PC-9 (cell line): ENCODE measurements at regions not wholly inside any gene's neighbourhood (a gene's known extent, or its start where the extent isn't known, plus 50 kb on each side); places are given as distances from the start of the nearest gene placed in this dataset.

ENCODE experiments used
- CTCF ChIP-seq: fragments of 200-600 bp; sonication (generic); conservative IDR thresholded peaks from 2 replicates; pipeline ENCODE4 v1.6.1; 2017; ENCODE audit warnings: mixed run types, antibody characterized with exemption, mild to moderate bottlenecking, moderate library complexity
- EZH2 ChIP-seq: fragments of 200-600 bp; sonication (generic); IDR thresholded peaks from 2 replicates; pipeline ENCODE4 v1.8.0; 2017; ENCODE audit warnings: antibody characterized with exemption, low read depth

- TF ChIP-seq CTCF = no peak
- no peak for TF ChIP-seq EZH2
These were observed 113.5 kb upstream of the SLC7A14 start for GRCh38 chr3:170699158-170700053.
